ENCODE measurements at regions not wholly inside any gene's neighbourhood (a gene's known extent, or its start where the extent isn't known, plus 50 kb on each side); places are given as distances from the start of the nearest gene placed in this dataset.

- DNase-seq, result no peak
Observed at GRCh38 chr6:91433660-91434534, 847.0 kb upstream of the MAP3K7 start.

- no peak for DNase-seq
Observed at GRCh38 chr6:91428953-91429560, 842.2 kb upstream of the MAP3K7 start.

- DNase-seq, result no peak
Observed at GRCh38 chr6:91428296-91428695, 841.4 kb upstream of the MAP3K7 start.

- DNase-seq, result no peak
Observed at GRCh38 chr6:91420243-91420642, 833.4 kb upstream of the MAP3K7 start.

GRCh38 chr6:91415031-91415605 is 828.2 kb upstream of the MAP3K7 start:
- DNase-seq, result no peak

- no peak for DNase-seq
Observed at GRCh38 chr6:91412532-91412931, 825.7 kb upstream of the MAP3K7 start.

GRCh38 chr6:91407706-91408105 is 820.8 kb upstream of the MAP3K7 start:
- DNase-seq, result no peak

- DNase-seq, result no peak
Observed at GRCh38 chr6:91392951-91393350, 806.1 kb upstream of the MAP3K7 start.

- DNase-seq, result no peak
Observed at GRCh38 chr6:91387290-91388059, 800.6 kb upstream of the MAP3K7 start.

GRCh38 chr6:91386204-91386603 is 799.3 kb upstream of the MAP3K7 start:
- no peak for DNase-seq

GRCh38 chr6:91383207-91383606 is 796.3 kb upstream of the MAP3K7 start:
- no peak for DNase-seq

GRCh38 chr6:91376686-91377085 is 789.8 kb upstream of the MAP3K7 start:
- DNase-seq, result no peak

- DNase-seq, result no peak
Observed at GRCh38 chr6:91366781-91367180, 779.9 kb upstream of the MAP3K7 start.

GRCh38 chr6:91358986-91359385 is 772.1 kb upstream of the MAP3K7 start:
- DNase-seq, result no peak

- no peak for DNase-seq
Observed at GRCh38 chr6:91352878-91353277, 766.0 kb upstream of the MAP3K7 start.

- DNase-seq, result no peak
Observed at GRCh38 chr6:91352321-91352720, 765.4 kb upstream of the MAP3K7 start.

- DNase-seq, result no peak
Observed at GRCh38 chr6:91350146-91350908, 763.5 kb upstream of the MAP3K7 start.

- DNase-seq, result no peak
Observed at GRCh38 chr6:91341473-91341872, 754.6 kb upstream of the MAP3K7 start.

- no peak for DNase-seq
Observed at GRCh38 chr6:91340896-91341395, 754.1 kb upstream of the MAP3K7 start.

- DNase-seq, result no peak
Observed at GRCh38 chr6:91337967-91338366, 751.1 kb upstream of the MAP3K7 start.

GRCh38 chr6:91330896-91331295 is 744.0 kb upstream of the MAP3K7 start:
- DNase-seq, result no peak

- no peak for DNase-seq
Observed at GRCh38 chr6:91328241-91328640, 741.4 kb upstream of the MAP3K7 start.
